ENCODE measurements at regions not wholly inside any gene's neighbourhood (a gene's known extent, or its start where the extent isn't known, plus 50 kb on each side); places are given as distances from the start of the nearest gene placed in this dataset.

GRCh38 chr1:234975122-234975940, 153.3 kb downstream of the TOMM20 start:
- TF ChIP-seq ZBTB7A (CRISPR knock-in tag; IDR thresholded peaks at IDR 0.05): peak; percentile 7; the same call in 1 of the 2 replicates
- TF ChIP-seq ZNF234 (CRISPR knock-in tag; conservative IDR thresholded peaks at IDR 0.05): no peak
- TF ChIP-seq ZNF674 (CRISPR knock-in tag; IDR thresholded peaks at IDR 0.05; ENCODE audit: low read depth): no peak
- TF ChIP-seq MAX (IDR thresholded peaks at IDR 0.05): no peak
- TF ChIP-seq KDM5A (IDR thresholded peaks at IDR 0.05; ENCODE audit: borderline replicate concordance, low read length): no peak
- TF ChIP-seq ARID3A (IDR thresholded peaks at IDR 0.05; ENCODE audit: low read depth, low read length): peak; percentile 94
- TF ChIP-seq NBN (conservative IDR thresholded peaks at IDR 0.05): no peak
- peak; percentile 53 for TF ChIP-seq ASH2L (IDR thresholded peaks at IDR 0.05; ENCODE audit: insufficient read length, low read depth, low read length)
- TF ChIP-seq ARID4A (CRISPR knock-in tag; IDR thresholded peaks at IDR 0.05; ENCODE audit: borderline replicate concordance): peak; percentile 61; the same call in 1 of the 2 replicates
- TF ChIP-seq ZNF331 (CRISPR knock-in tag; IDR thresholded peaks at IDR 0.05): peak; percentile 89; the same call in 1 of the 2 replicates
- TF ChIP-seq NR3C1 (CRISPR knock-in tag; IDR thresholded peaks at IDR 0.05): no peak
- TF ChIP-seq SIN3B (IDR thresholded peaks at IDR 0.05; ENCODE audit: low read length): no peak
